ENCODE measurements at regions not wholly inside any gene's neighbourhood (a gene's known extent, or its start where the extent isn't known, plus 50 kb on each side); places are given as distances from the start of the nearest gene placed in this dataset.
"Not testable (repeated sequence)": the region's sequence is repeated elsewhere in the genome, so short reads cannot be mapped to it uniquely, and the experiment has no call there.

- TF ChIP-seq CTCF (IDR thresholded peaks at IDR 0.05) (peak; percentile 63), TCF12 (IDR thresholded peaks at IDR 0.05) (no peak)
Observed at GRCh38 chr6:21935561-21936028, 342.0 kb downstream of the SOX4 start (continued).

GRCh38 chr6:21937466-21937865 is 343.9 kb downstream of the SOX4 start:
- no peak for DNase-seq
- Histone ChIP-seq H3K4me2 (no peak overlapping the region), H2AFZ (ENCODE audit: low read depth) (no peak overlapping the region), H3K4me3 (ENCODE audit: low read depth in 2 of 2, low read length in 1 of 2) (no peak overlapping the region), H3K36me3 (replicated peaks in 1 of 2; ENCODE audit: control insufficient read depth in 1 of 2, insufficient read depth in 2 of 2, low read length in 1 of 2) (no peaks in the 10 kb centered on the region), H3K27me3 (ENCODE audit: insufficient read depth) (no peaks in the 10 kb centered on the region), H3K27ac (ENCODE audit: low read depth in 2 of 2, low read length in 1 of 2) (no peak overlapping the region), H3K79me2 (ENCODE audit: insufficient read depth) (peaks cover 3% of the 10 kb centered on the region; the same call in 1 of the 2 replicates), H4K20me1 (ENCODE audit: insufficient read depth) (no peaks in the 10 kb centered on the region), H3K9me2 (no peaks in the 10 kb centered on the region), H3K9ac (no peak overlapping the region), H3K9me3 (no peaks in the 10 kb centered on the region), H3F3A (replicated peaks; ENCODE audit: insufficient read depth) (peaks cover 8% of the 10 kb centered on the region), H3K4me1 (ENCODE audit: control insufficient read depth in 1 of 2, insufficient read depth in 2 of 2, low read depth in 1 of 2, low read length in 1 of 2) (peaks cover 3 to 5% of the 10 kb centered on the region in 2 experiments; a peak in 3 of 4 replicates)
- TF ChIP-seq FOXM1 (IDR thresholded peaks at IDR 0.05; ENCODE audit: low read depth) (no peak), USF2 (IDR thresholded peaks at IDR 0.05; ENCODE audit: borderline replicate concordance, low read depth, low read length) (no peak), GABPA (IDR thresholded peaks at IDR 0.05; ENCODE audit: low read depth) (no peak), SIN3A (IDR thresholded peaks at IDR 0.05; ENCODE audit: borderline replicate concordance, low read depth, low read length) (no peak), NRF1 (IDR thresholded peaks at IDR 0.05; ENCODE audit: low read depth, low read length) (no peak), MAX (IDR thresholded peaks at IDR 0.05; ENCODE audit: low read depth) (no peak)
- POLR2A ChIA-PET: no interaction called here
- CTCF ChIA-PET: interaction anchor here (1.2 kb wide), 1 partner anchor 15 kb away, joined by 3 read pairs; no protein-coding TSS in a partner anchor
- WGBS (ENCODE audit: low lambda C conversion rate): 94% methylated on average over 6 of the region's 6 CpGs

- H3K36me3 ChIP-seq (replicated peaks in 1 of 2; ENCODE audit: control insufficient read depth in 1 of 2, insufficient read depth in 2 of 2, low read length in 1 of 2); H3K9me3 ChIP-seq; CTCF ChIA-PET; H3K79me2 ChIP-seq (ENCODE audit: insufficient read depth); H3K4me2 ChIP-seq; DNase-seq; H2AFZ ChIP-seq (ENCODE audit: low read depth); H4K20me1 ChIP-seq (ENCODE audit: insufficient read depth); POLR2A ChIA-PET; H3K27ac ChIP-seq (ENCODE audit: low read depth in 2 of 2, low read length in 1 of 2); H3K9ac ChIP-seq; H3K27me3 ChIP-seq (ENCODE audit: insufficient read depth); H3K4me3 ChIP-seq (ENCODE audit: low read depth in 2 of 2, low read length in 1 of 2); H3K9me2 ChIP-seq: not testable (repeated sequence)
- TF ChIP-seq NFIC (IDR thresholded peaks at IDR 0.05; ENCODE audit: borderline replicate concordance): peak; percentile 35; the same call in 1 of the 2 replicates
- WGBS (ENCODE audit: low lambda C conversion rate): 92% methylated on average over 8 of the region's 8 CpGs
- Histone ChIP-seq H3F3A (replicated peaks; ENCODE audit: insufficient read depth) (peaks cover 17% of the 10 kb centered on the region), H3K4me1 (ENCODE audit: control insufficient read depth in 1 of 2, insufficient read depth in 2 of 2, low read depth in 1 of 2, low read length in 1 of 2) (peaks cover 3 to 16% of the 10 kb centered on the region in 2 experiments; a peak in 3 of 4 replicates)
Observed at GRCh38 chr6:21939066-21939465, 345.5 kb downstream of the SOX4 start.
